ENCODE measurements at regions not wholly inside any gene's neighbourhood (a gene's known extent, or its start where the extent isn't known, plus 50 kb on each side); places are given as distances from the start of the nearest gene placed in this dataset.
"Not testable (repeated sequence)": the region's sequence is repeated elsewhere in the genome, so short reads cannot be mapped to it uniquely, and the experiment has no call there.

DNA sequence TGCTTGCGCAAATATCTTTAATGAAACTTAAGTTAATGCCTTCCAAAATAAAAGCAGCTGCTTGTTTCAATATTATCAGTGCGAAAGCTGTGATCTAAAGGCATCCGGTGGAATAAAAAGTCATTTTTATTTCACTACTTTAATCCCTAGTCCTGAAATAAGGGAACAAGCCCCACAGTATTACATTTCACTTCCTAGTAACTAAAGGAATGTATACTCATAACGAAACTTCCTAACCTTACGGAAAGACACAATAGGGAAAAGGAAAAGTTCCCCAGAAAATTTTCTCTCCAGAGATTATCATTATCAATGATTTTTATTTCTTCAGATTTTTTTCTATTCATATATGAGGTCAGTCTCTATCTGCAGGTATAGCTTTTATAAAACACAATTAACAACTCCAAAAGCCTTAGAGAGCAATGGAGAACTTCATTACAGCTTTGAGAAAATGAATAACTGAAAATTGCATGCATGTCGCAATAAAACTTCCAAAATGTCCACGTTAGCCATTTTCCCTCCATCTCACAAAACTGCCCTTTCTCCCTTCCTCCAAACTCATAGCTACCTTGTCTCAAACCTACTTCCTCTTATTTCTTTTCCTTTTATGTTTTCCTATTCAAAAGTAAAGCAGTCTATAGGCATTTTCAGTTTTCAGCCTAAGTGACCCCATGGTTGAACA, 154.3 kb upstream of the MED13 start:
- H3K4me1 Mint-ChIP-seq (ENCODE audit: insufficient read depth, unreplicated experiment): no peaks in the 10 kb centered on the region
- intact Hi-C loops (cut with micrococcal nuclease): no loop called here
- TF ChIP-seq, protein P1, sequence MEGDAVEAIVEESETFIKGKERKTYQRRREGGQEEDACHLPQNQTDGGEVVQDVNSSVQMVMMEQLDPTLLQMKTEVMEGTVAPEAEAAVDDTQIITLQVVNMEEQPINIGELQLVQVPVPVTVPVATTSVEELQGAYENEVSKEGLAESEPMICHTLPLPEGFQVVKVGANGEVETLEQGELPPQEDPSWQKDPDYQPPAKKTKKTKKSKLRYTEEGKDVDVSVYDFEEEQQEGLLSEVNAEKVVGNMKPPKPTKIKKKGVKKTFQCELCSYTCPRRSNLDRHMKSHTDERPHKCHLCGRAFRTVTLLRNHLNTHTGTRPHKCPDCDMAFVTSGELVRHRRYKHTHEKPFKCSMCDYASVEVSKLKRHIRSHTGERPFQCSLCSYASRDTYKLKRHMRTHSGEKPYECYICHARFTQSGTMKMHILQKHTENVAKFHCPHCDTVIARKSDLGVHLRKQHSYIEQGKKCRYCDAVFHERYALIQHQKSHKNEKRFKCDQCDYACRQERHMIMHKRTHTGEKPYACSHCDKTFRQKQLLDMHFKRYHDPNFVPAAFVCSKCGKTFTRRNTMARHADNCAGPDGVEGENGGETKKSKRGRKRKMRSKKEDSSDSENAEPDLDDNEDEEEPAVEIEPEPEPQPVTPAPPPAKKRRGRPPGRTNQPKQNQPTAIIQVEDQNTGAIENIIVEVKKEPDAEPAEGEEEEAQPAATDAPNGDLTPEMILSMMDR (IDR thresholded peaks at IDR 0.05; ENCODE audit: unreplicated experiment): no peak
- H3K27me3 Mint-ChIP-seq (ENCODE audit: insufficient read depth, unreplicated experiment): no peaks in the 10 kb centered on the region
- no TSS peak for BruUV-seq (replicated peaks)
- no peaks in the 10 kb centered on the region for H3K36me3 Mint-ChIP-seq (ENCODE audit: insufficient read depth, unreplicated experiment)
- ChIA-PET POLR2A (interaction anchor here (2.0 kb wide), 1 partner anchor 14 kb away, joined by 5 read pairs; no protein-coding TSS in a partner anchor), CTCF (interaction anchor here (0.6 kb wide), 1 partner anchor 18 kb away, joined by 3 read pairs; no protein-coding TSS in a partner anchor)
- no peak overlapping the region for H3K4me3 Mint-ChIP-seq (ENCODE audit: unreplicated experiment)
- H3K9me3 Mint-ChIP-seq (ENCODE audit: unreplicated experiment): no peaks in the 10 kb centered on the region
- no peak for DNase-seq (ENCODE audit: unreplicated experiment)
- no peak overlapping the region for H3K27ac Mint-ChIP-seq (ENCODE audit: low read depth, unreplicated experiment)

DNA sequence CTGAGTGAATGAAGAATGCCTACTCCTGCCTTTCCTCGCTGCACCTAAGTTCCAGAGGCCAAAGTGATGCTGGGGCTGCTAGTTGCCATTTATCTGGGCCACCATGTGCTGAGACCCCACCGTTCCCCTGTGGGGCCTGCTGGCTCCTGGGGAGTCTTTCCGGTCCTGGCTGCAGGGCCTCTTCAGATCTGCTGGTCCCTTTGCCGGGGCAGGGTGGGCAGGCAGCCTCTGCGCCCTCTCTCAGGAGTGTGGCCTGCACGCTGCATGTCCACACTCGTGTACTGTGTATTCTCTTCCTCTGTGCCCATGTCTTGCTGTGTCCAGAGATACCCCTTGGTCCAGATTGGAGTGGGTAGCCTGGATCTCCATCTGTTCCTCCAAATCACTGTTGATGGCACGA, 151.8 kb upstream of the MED13 start:
- Mint-ChIP-seq H3K4me1 (ENCODE audit: insufficient read depth, unreplicated experiment) (no peaks in the 10 kb centered on the region), H3K4me3 (ENCODE audit: unreplicated experiment) (no peak overlapping the region), H3K9me3 (ENCODE audit: unreplicated experiment) (no peaks in the 10 kb centered on the region), H3K27me3 (ENCODE audit: insufficient read depth, unreplicated experiment) (no peaks in the 10 kb centered on the region), H3K36me3 (ENCODE audit: insufficient read depth, unreplicated experiment) (no peaks in the 10 kb centered on the region), H3K27ac (ENCODE audit: low read depth, unreplicated experiment) (no peak overlapping the region)
- ChIA-PET CTCF (no interaction called here), POLR2A (no interaction called here)
- no TSS peak for BruUV-seq (replicated peaks)
- no peak for DNase-seq (ENCODE audit: unreplicated experiment)
- TF ChIP-seq, protein P1 (IDR thresholded peaks at IDR 0.05; ENCODE audit: unreplicated experiment): no peak
- intact Hi-C loops (cut with micrococcal nuclease): no loop called here

DNA sequence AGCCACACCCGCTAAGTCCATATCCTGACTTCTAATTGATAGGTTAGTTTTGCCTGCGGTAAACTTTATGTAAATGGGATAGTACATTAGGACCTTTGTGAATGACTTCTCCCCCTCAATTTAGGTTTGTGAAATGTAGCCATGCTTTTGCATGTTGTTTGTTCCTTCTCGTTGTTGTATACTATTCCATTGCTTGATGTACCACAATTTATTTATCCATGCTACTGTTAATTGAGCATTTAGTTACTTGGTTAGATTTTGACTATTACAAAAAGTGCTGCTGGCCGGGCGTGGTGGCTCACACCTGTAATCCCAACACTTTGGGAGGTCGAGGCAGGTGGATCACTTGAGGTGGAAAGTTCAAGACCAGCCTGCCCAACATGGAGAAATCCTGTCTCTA, 150.8 kb upstream of the MED13 start:
- intact Hi-C loops (cut with micrococcal nuclease); BruUV-seq (replicated peaks); H3K4me3 Mint-ChIP-seq (ENCODE audit: unreplicated experiment); H3K36me3 Mint-ChIP-seq (ENCODE audit: insufficient read depth, unreplicated experiment); H3K27ac Mint-ChIP-seq (ENCODE audit: low read depth, unreplicated experiment); H3K4me1 Mint-ChIP-seq (ENCODE audit: insufficient read depth, unreplicated experiment); H3K9me3 Mint-ChIP-seq (ENCODE audit: unreplicated experiment); H3K27me3 Mint-ChIP-seq (ENCODE audit: insufficient read depth, unreplicated experiment); POLR2A ChIA-PET; DNase-seq (ENCODE audit: unreplicated experiment): not testable (repeated sequence)
- CTCF ChIA-PET: interaction anchor here (0.7 kb wide), 1 partner anchor 557 kb away, joined by 3 read pairs; no protein-coding TSS in a partner anchor

DNA sequence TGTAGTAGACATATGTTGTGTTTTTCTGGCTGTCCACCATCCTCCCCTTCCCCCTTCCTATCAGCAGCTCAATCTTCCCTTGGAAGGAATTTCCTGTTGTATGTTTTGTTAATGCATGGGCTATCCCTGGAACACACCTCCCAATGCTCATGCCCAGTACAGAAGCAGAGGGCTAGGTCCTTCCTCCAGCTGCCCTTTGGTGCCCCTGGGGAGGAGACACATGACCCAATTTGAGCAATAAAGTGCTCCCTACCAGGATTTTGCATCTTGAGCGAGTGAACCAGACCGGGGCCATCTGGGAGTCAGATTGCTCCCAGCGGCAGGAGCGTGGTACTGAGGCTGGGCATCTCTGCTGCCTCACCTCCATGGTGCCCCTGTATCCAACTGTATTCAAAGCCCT, 141.5 kb upstream of the MED13 start:
- Mint-ChIP-seq H3K4me3 (ENCODE audit: unreplicated experiment) (no peak overlapping the region), H3K9me3 (ENCODE audit: unreplicated experiment) (no peaks in the 10 kb centered on the region), H3K36me3 (ENCODE audit: insufficient read depth, unreplicated experiment) (no peaks in the 10 kb centered on the region), H3K4me1 (ENCODE audit: insufficient read depth, unreplicated experiment) (no peaks in the 10 kb centered on the region), H3K27me3 (ENCODE audit: insufficient read depth, unreplicated experiment) (no peaks in the 10 kb centered on the region), H3K27ac (ENCODE audit: low read depth, unreplicated experiment) (no peak overlapping the region)
- ChIA-PET CTCF (no interaction called here), POLR2A (no interaction called here)
- BruUV-seq (replicated peaks): no TSS peak
- intact Hi-C loops (cut with micrococcal nuclease): no loop called here
- DNase-seq (ENCODE audit: unreplicated experiment): no peak
- TF ChIP-seq, protein P1 (IDR thresholded peaks at IDR 0.05; ENCODE audit: unreplicated experiment): no peak

DNA sequence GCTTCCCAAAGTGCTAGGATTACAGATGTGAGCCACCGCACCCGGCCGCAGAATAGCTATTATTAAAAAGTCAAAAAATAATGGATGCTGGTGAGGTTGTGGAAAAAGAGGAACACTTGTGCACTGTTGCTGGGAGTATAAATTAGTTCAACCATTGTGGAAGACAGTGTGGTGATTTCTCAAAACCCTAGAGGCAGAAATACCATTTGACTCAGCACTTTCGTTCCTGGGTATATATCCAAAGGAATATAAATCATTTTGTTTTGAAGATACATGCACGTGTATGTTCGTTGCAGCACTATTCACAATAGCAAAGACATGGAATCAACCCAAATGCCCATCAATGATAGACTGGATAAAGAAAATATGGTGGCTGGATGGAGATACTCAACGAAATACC, 132.1 kb upstream of the MED13 start:
- intact Hi-C loops (cut with micrococcal nuclease); DNase-seq (ENCODE audit: unreplicated experiment); H3K36me3 Mint-ChIP-seq (ENCODE audit: insufficient read depth, unreplicated experiment); POLR2A ChIA-PET; BruUV-seq (replicated peaks); H3K4me3 Mint-ChIP-seq (ENCODE audit: unreplicated experiment); H3K27ac Mint-ChIP-seq (ENCODE audit: low read depth, unreplicated experiment); CTCF ChIA-PET; H3K4me1 Mint-ChIP-seq (ENCODE audit: insufficient read depth, unreplicated experiment); H3K27me3 Mint-ChIP-seq (ENCODE audit: insufficient read depth, unreplicated experiment); H3K9me3 Mint-ChIP-seq (ENCODE audit: unreplicated experiment): not testable (repeated sequence)

DNA sequence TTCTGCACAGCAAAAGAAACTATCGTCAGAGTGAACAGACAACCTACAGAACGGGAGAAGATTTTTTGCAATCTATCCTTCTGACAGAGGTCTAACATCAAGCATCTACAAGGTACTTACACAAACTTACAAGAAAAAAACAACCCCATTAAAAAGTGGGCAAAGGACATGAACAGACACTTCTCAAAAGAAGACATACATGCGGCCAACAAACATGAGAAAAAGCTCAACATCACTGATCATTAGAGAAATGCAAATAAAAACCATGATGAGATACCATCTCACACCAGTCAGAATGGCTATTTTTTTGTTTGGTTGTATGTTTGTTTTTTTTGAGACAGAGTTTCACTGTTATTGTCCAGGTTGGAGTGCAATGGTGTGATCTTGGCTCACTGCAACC, 131.5 kb upstream of the MED13 start:
- H3K27me3 Mint-ChIP-seq (ENCODE audit: insufficient read depth, unreplicated experiment); H3K27ac Mint-ChIP-seq (ENCODE audit: low read depth, unreplicated experiment); H3K36me3 Mint-ChIP-seq (ENCODE audit: insufficient read depth, unreplicated experiment); DNase-seq (ENCODE audit: unreplicated experiment); BruUV-seq (replicated peaks); H3K4me1 Mint-ChIP-seq (ENCODE audit: insufficient read depth, unreplicated experiment); H3K4me3 Mint-ChIP-seq (ENCODE audit: unreplicated experiment); intact Hi-C loops (cut with micrococcal nuclease); POLR2A ChIA-PET; H3K9me3 Mint-ChIP-seq (ENCODE audit: unreplicated experiment): not testable (repeated sequence)
- CTCF ChIA-PET: interaction anchor here (0.6 kb wide), 1 partner anchor 233 kb away, joined by 4 read pairs; no protein-coding TSS in a partner anchor

All from MCF 10A (cell line).